Neuron (in vitro differentiated cells): ENCODE measurements at regions not wholly inside any gene's neighbourhood (a gene's known extent, or its start where the extent isn't known, plus 50 kb on each side); places are given as distances from the start of the nearest gene placed in this dataset.

Source experiments
- H2AFZ ChIP-seq: one replicate; pipeline ENCODE4 v1.6.1; 2013; ENCODE audit warnings: low read depth, mild to moderate bottlenecking, inconsistent platforms, low read length, moderate library complexity
- H3K27me3 ChIP-seq: one replicate; pipeline ENCODE4 v1.6.1; 2013; ENCODE audit warnings: low read length; ENCODE audit not compliant: insufficient read depth
- H3K36me3 ChIP-seq: one replicate; pipeline ENCODE4 v1.6.1; 2013; ENCODE audit warnings: low read length; ENCODE audit not compliant: insufficient read depth
- H3K4me1 ChIP-seq: one replicate; pipeline ENCODE4 v1.6.1; 2013; ENCODE audit warnings: low read length; ENCODE audit not compliant: insufficient read depth
- H3K4me3 ChIP-seq: 2 replicates; pipeline ENCODE4 v1.5.1; 2013; ENCODE audit warnings: mild to moderate bottlenecking, low read length, moderate library complexity
- H3K9me3 ChIP-seq: one replicate; pipeline ENCODE4 v1.6.1; 2013; ENCODE audit warnings: low read length

DNA sequence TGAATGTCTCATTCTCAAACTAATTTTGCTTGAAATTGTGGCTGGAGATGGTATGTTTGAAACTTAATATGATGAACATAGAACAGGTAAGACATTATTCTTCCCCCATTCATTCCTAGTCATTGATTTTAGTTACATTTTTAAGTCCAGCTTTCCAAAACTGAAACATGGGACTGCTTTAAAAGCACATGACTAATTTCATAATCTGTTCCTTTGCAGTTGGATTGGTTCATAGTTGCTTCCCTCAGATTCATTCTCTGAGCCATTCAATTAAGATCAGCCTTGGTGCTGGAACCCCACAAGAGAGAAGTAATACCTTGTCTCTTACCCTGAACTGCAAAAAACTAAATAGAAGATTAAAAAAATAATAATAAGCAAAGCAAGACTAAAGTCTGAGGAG lies 87.5 kb upstream of the TGFBR2 start:
- H3K27me3 ChIP-seq: no peaks in the 10 kb centered on the region
- no peaks in the 10 kb centered on the region for H3K36me3 ChIP-seq
- H3K4me3 ChIP-seq: no peak overlapping the region
- H3K4me1 ChIP-seq: no peaks in the 10 kb centered on the region
- no peak overlapping the region for H2AFZ ChIP-seq
- H3K9me3 ChIP-seq: no peaks in the 10 kb centered on the region

GRCh38 chr3:30520699-30521098 lies 85.7 kb upstream of the TGFBR2 start:
- Histone ChIP-seq H2AFZ (no peak overlapping the region), H3K27me3 (no peaks in the 10 kb centered on the region), H3K36me3 (no peaks in the 10 kb centered on the region), H3K9me3 (no peaks in the 10 kb centered on the region), H3K4me3 (no peak overlapping the region), H3K4me1 (no peaks in the 10 kb centered on the region)

DNA sequence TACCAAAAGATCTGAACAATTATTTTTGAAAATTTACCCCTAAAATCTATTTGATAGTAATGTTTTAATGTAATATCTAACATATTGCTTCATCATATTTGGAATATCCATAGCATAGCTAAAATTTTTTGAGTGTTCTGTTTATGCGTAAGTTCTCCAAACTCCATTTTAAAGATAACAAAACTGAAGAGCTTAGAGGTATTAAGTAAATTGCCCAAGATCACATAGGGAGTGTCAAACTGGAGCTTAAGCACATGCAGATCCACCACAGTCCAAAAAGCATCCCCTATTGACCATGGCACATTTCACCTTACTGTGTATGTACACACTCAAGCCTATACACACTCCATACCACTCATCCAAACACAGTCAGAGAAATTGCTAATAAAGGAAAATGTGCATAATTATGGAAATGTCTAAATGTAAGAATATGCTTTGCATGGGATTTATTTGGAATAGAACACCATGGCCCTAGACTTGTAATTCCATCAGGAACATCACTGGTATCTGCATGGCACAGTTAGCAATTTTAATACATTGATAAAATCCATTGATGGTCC lies 85.2 kb upstream of the TGFBR2 start:
- H3K4me1 ChIP-seq: no peaks in the 10 kb centered on the region
- H3K36me3 ChIP-seq: no peaks in the 10 kb centered on the region
- H3K27me3 ChIP-seq: no peaks in the 10 kb centered on the region
- H2AFZ ChIP-seq: no peak overlapping the region
- no peak overlapping the region for H3K4me3 ChIP-seq
- H3K9me3 ChIP-seq: no peaks in the 10 kb centered on the region

DNA sequence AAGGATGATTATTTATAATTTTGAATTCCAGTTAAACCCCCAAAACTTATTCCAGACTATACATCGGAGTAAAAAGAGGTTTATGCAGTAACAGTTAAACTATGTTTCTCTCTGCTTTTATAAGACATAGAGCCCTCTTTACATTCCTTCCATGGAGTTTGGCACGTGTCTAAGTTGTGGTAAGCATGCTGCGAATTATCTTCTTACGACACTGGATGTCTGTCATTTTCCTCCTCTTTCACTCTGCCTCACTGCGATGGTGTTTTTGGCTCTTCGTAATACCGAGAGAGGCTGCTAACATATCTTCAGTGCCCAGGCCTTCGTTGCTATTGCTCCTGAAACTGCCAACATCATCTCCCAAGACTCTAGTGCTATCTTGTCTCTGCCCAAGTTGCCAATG lies 83.9 kb upstream of the TGFBR2 start:
- H3K36me3 ChIP-seq: no peaks in the 10 kb centered on the region
- no peaks in the 10 kb centered on the region for H3K9me3 ChIP-seq
- no peaks in the 10 kb centered on the region for H3K27me3 ChIP-seq
- no peak overlapping the region for H3K4me3 ChIP-seq
- H3K4me1 ChIP-seq: no peaks in the 10 kb centered on the region
- no peak overlapping the region for H2AFZ ChIP-seq

GRCh38 chr3:30523366-30523765 lies 83.0 kb upstream of the TGFBR2 start:
- Histone ChIP-seq H3K36me3 (no peaks in the 10 kb centered on the region), H3K4me1 (no peaks in the 10 kb centered on the region), H3K9me3 (no peaks in the 10 kb centered on the region), H2AFZ (no peak overlapping the region), H3K27me3 (no peaks in the 10 kb centered on the region), H3K4me3 (no peak overlapping the region)

DNA sequence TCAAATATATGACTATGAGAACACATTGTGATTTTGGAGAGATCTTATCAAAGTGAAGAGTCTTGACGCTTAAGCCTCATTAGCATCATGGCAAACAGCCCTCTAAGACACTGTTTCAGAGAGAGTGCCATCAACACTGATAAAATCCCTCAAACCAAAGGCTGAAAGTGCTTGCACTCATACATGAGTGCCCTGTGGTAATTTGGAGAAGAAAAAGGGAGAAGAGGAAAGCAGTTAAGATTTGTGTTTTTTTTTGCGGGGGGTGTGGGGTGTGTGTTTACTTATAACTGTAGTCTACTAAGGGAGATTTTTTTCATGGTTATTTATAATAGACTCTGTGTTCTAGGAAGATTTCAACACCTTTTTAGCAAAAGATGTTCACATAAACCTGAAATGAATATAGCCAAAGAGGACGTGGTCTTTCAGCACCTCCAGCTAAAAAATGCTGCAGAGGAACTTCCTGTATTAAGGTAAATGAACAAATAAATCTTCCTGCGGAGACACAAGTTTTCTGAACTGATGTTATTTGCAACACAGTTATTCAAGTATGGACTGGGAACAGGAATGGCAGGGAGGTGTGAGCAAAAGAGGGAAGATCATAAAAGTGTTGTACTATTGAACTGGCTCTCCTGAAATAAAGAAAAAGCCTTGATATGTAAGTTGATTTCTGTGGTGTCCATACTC lies 81.9 kb upstream of the TGFBR2 start:
- no peak overlapping the region for H3K4me3 ChIP-seq
- H3K36me3 ChIP-seq: no peaks in the 10 kb centered on the region
- H2AFZ ChIP-seq: no peak overlapping the region
- no peaks in the 10 kb centered on the region for H3K27me3 ChIP-seq
- no peaks in the 10 kb centered on the region for H3K9me3 ChIP-seq
- no peaks in the 10 kb centered on the region for H3K4me1 ChIP-seq

DNA sequence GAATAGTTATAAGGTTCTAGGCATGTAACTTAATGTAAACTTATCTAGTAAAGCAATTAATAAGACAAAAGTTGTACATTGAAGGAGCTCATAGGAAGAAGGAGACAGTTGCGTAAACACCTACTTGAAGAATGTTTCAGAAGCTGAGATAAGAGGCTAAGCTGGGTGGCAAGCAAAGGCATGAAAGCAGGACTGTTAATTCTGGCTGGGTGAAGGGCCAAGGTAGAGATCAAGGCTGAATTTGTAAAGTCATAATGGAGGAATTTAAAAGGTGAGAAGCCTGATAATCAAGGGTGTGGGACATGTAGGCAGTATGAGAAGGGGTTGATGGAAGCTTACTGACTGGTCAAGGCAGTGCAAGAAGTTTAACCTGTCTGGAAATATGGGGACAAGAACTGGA lies 80.4 kb upstream of the TGFBR2 start:
- Histone ChIP-seq H2AFZ (no peak overlapping the region), H3K9me3 (no peaks in the 10 kb centered on the region), H3K4me3 (no peak overlapping the region), H3K36me3 (no peaks in the 10 kb centered on the region), H3K4me1 (no peaks in the 10 kb centered on the region), H3K27me3 (no peaks in the 10 kb centered on the region)

GRCh38 chr3:30527186-30527585 lies 79.2 kb upstream of the TGFBR2 start:
- Histone ChIP-seq H2AFZ (no peak overlapping the region), H3K9me3 (no peaks in the 10 kb centered on the region), H3K36me3 (no peaks in the 10 kb centered on the region), H3K4me3 (no peak overlapping the region), H3K4me1 (no peaks in the 10 kb centered on the region), H3K27me3 (no peaks in the 10 kb centered on the region)

DNA sequence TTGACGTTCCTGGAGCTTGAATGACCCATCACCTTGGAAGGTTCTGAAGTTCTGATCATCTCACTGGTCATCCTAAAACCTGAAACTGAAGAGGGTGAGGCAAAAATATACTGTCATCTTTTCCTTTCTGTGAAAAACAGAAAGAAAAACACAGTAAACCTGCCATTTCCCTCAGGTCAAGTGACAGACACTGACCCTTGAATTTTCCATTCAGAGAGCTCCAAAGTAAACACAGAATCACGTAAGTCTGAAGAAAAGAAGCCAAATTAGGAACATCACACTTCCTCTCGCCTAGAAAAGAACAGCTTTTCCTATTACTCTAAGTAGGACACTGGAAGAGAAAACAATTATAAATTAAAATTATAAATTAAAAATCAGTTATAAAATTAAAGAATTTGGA lies 78.7 kb upstream of the TGFBR2 start:
- no peak overlapping the region for H3K4me3 ChIP-seq
- H3K27me3 ChIP-seq: no peaks in the 10 kb centered on the region
- no peaks in the 10 kb centered on the region for H3K36me3 ChIP-seq
- no peak overlapping the region for H2AFZ ChIP-seq
- no peaks in the 10 kb centered on the region for H3K4me1 ChIP-seq
- no peaks in the 10 kb centered on the region for H3K9me3 ChIP-seq

- Histone ChIP-seq H3K27me3 (no peaks in the 10 kb centered on the region), H2AFZ (no peak overlapping the region), H3K4me3 (no peak overlapping the region), H3K36me3 (no peaks in the 10 kb centered on the region), H3K9me3 (no peaks in the 10 kb centered on the region), H3K4me1 (no peaks in the 10 kb centered on the region)
Measured at GRCh38 chr3:30530084-30530483, 76.3 kb upstream of the TGFBR2 start.

DNA sequence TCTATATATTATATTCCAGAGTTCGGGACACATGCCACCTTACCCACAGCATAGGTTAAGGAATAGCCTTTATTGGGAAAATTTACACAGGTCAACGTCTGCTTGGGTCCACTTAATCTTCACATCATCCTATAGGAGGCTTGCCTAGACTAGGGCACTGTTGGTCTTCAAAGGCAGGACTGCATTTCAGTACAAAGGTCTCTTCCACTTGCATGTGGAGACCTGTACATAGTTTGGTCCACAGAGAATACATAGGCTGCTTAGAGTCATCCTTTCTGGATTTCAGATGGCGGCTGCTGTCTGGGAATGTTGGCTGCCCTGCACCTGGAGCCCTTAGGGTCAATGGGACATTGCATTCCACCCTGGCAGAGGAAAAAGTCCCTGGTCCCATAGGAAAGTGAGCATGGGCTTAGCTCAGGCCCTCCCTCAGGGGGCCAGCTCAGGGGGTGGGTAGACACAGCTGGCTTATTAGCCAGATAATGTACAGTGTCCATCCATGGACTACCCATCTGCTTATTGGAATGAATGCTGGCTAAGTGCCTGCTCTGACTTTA lies 75.3 kb upstream of the TGFBR2 start:
- Histone ChIP-seq H2AFZ (no peak overlapping the region), H3K4me1 (no peaks in the 10 kb centered on the region), H3K9me3 (no peaks in the 10 kb centered on the region), H3K36me3 (no peaks in the 10 kb centered on the region), H3K4me3 (no peak overlapping the region), H3K27me3 (no peaks in the 10 kb centered on the region)

DNA sequence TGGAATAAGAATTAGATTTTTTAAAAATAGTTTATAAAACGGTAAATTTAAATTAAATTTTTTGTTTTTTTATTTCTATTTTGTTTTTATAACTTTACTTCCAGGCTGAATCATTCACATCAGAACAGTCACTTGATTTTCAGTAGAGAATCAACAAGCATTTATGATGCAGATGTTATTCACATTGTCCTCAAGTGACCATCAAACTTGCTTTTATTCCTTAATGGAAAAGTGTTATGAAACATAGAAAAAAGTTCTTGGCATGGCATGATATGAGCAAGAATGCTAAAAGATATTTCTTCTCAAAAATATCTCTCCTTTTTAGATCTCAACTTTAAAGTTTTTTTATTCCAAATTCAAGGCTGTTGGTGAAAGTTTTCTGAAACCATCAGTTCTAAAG lies 70.9 kb upstream of the TGFBR2 start:
- Histone ChIP-seq H2AFZ (no peak overlapping the region), H3K36me3 (no peaks in the 10 kb centered on the region), H3K9me3 (no peaks in the 10 kb centered on the region), H3K4me1 (no peaks in the 10 kb centered on the region), H3K27me3 (no peaks in the 10 kb centered on the region), H3K4me3 (no peak overlapping the region)

DNA sequence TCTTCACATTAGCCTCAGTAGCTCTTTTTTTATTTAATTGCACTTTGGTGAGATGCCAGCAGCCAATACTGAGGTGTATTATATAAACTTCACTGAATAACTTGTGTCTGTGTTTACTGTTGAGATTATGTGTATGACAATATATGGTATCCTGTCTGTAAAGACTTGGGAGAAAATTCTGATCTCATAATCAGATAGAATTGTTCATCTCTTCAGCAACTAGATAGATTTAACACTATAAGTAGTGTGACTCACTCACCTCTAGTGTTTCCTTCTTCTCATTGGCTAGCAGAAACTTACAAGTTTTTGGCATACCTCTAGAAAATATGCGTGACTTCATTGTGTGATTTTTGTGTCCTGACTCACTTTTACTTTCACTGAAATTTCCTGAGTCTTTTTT lies 67.6 kb upstream of the TGFBR2 start:
- Histone ChIP-seq H3K27me3 (no peaks in the 10 kb centered on the region), H3K9me3 (no peaks in the 10 kb centered on the region), H3K4me1 (no peaks in the 10 kb centered on the region), H3K36me3 (no peaks in the 10 kb centered on the region), H3K4me3 (no peak overlapping the region), H2AFZ (no peak overlapping the region)

GRCh38 chr3:30539206-30539605 lies 67.2 kb upstream of the TGFBR2 start:
- Histone ChIP-seq H3K27me3 (no peaks in the 10 kb centered on the region), H3K4me1 (no peaks in the 10 kb centered on the region), H3K9me3 (no peaks in the 10 kb centered on the region), H3K4me3 (no peak overlapping the region), H2AFZ (no peak overlapping the region), H3K36me3 (no peaks in the 10 kb centered on the region)
